Heart right ventricle (tissue), 16 donors: ENCODE measurements at regions not wholly inside any gene's neighbourhood (a gene's known extent, or its start where the extent isn't known, plus 50 kb on each side); places are given as distances from the start of the nearest gene placed in this dataset.
A peak's percentile ranks its signal among the peaks of the same experiment; 100 is the strongest.

Experiments
- ATAC-seq, 8 donors: fragments of 200-7000 bp; cut with Tn5 transposase; one replicate each; pipeline ENCODE4 v1.9.1; 2020; ENCODE audit warnings: mild to moderate bottlenecking in 8 of 8, moderate library complexity in 8 of 8, moderate number of reproducible peaks in 1 of 8
- DNase-seq, 2 donors: peaks; one replicate each; pipeline ENCODE4 v3.0.0-alpha.2; 2020
- H3K27ac ChIP-seq, 10 donors: fragments of 200-600 bp; sonication (generic) in 2 of 10; one replicate each; pipeline versions ENCODE4 v1.5.0 to v1.8.0; 2020 to 2022; ENCODE audit warnings: mild to moderate bottlenecking in 3 of 10
- H3K27me3 ChIP-seq, 7 donors: fragments of 200-600 bp; one replicate each; pipeline ENCODE4 v1.8.0; 2021 to 2022; ENCODE audit warnings: mild to moderate bottlenecking in 2 of 7
- H3K36me3 ChIP-seq, 9 donors: fragments of 200-600 bp; sonication (generic) in 1 of 9; one replicate each; pipeline versions ENCODE4 v1.5.0 to v1.8.0; 2020 to 2022; ENCODE audit warnings: mild to moderate bottlenecking in 2 of 9
- H3K4me1 ChIP-seq, 9 donors: fragments of 200-600 bp; sonication (generic) in 1 of 9; one replicate each; pipeline versions ENCODE4 v1.5.0 to v1.8.0; 2020 to 2022; ENCODE audit warnings: mild to moderate bottlenecking in 4 of 9
- H3K4me3 ChIP-seq, 10 donors: fragments of 200-600 bp; sonication (generic) in 2 of 10; one replicate each; pipeline versions ENCODE4 v1.5.0 to v1.8.0; 2020 to 2022; ENCODE audit warnings: mild to moderate bottlenecking in 7 of 10, moderate library complexity in 2 of 10
- H3K9me3 ChIP-seq, 11 donors: fragments of 200-600 bp in 10 of 11; sonication (generic) in 2 of 11; one replicate each; pipeline versions ENCODE4 v1.5.0 to v1.8.0; 2013 to 2022; ENCODE audit warnings: mild to moderate bottlenecking in 2 of 11, control low read depth in 1 of 11, moderate library complexity in 1 of 11
- CTCF ChIP-seq, 9 donors: fragments of 200-600 bp; sonication (generic) in 2 of 9; IDR thresholded peaks; one replicate each; pipeline versions ENCODE4 v1.5.0 to v1.8.0; 2021 to 2022; ENCODE audit warnings: antibody characterized with exemption in 9 of 9, mild to moderate bottlenecking in 5 of 9, moderate library complexity in 1 of 9
- WGBS, 2 donors: extraction: QIAGEN DNeasy Blood & Tissue Kit; methylation state at CpG; one replicate each; pipeline ENCODE4 v1.1.7; 2013; ENCODE audit warnings: inconsistent platforms in 1 of 2; 5-methylcytosine and 5-hydroxymethylcytosine counted together
- intact Hi-C, 10 donors: fragments of 100-400 bp; cut with DNase I; formaldehyde crosslinking; loops; one replicate each; pipeline versions ENCODE4 v1.11.1 to v1.14.2; 2022
- donor health status: Arrhythmogenic right ventricular cardiomyopathy.
- donor health status: ischemic (EF 13 %, LVEDD 7.1; RV severe dilation, severe dysfunction).
- donor health status: healthy with polysubstance abuse.
- donor health status: DM: no; HTN: yes; CAD: no.
- donor health status: DM: no; HTN: no; CAD: no.
- donor health status: ischemic (EF 25% LVEDD 6.9; RV normal size, moderate dysfunction).
- donor health status: ischemic (EF 25% LVEDD 5.7; RV mildly dilated, moderate dysfunction).
- donor health status: healthy.
- donor health status: DM: yes; HTN: yes; CAD: no.
- donor health status: Ischemic cardiomyopathy.
- donor health status: ischemic (EF 35%, LVEDD 5.7; RV mildly dilated, moderate dysfunction).
- donor health status: nonischemic (EF 11% LVEDD 7.7; RV severe dilation, severe dysfunction).
- donor health status: DM: yes; HTN: yes; CAD: no.
- donor health status: PGD.
- donor health status: ischemic (EF 29% LVEDD 5.4; RV normal size, mild dysfunction).
- donor health status: nonischemic (EF 23%, LVEDD 6.1; RV moderate dilation, normal function).

- peak overlapping the region in 1 of 10 donors; percentile 18 for H3K27ac ChIP-seq
- no peak for TF ChIP-seq CTCF (IDR thresholded peaks at IDR 0.05)
- H3K4me3 ChIP-seq: no peak overlapping the region
- 91 to 92% methylated on average over 2 of the region's 2 CpGs for WGBS, 2 donors
- no peaks in the 10 kb centered on the region for H3K9me3 ChIP-seq
- H3K36me3 ChIP-seq: no peaks in the 10 kb centered on the region
- DNase-seq (no peak), ATAC-seq (no peak)
- H3K4me1 ChIP-seq: peaks cover 0 to 65% (median 0%) of the 10 kb centered on the region in 9 donors
- no peaks in the 10 kb centered on the region for H3K27me3 ChIP-seq
- intact Hi-C loops: loop anchor here in 1 of 10 donors (10.0 kb wide), 1 partner anchor 155 kb away; no protein-coding TSS in a partner anchor
Measured at GRCh38 chr1:221069986-221070385, 190.7 kb downstream of the HLX start.

- 49 to 59% methylated on average over 1 of the region's 1 CpG for WGBS, 2 donors
- intact Hi-C loops: loop anchor here in 1 of 10 donors (10.0 kb wide), 1 partner anchor 157 kb away; no protein-coding TSS in a partner anchor
- Histone ChIP-seq H3K27me3 (no peaks in the 10 kb centered on the region), H3K9me3 (no peaks in the 10 kb centered on the region), H3K4me3 (no peak overlapping the region), H3K27ac (no peak overlapping the region), H3K36me3 (no peaks in the 10 kb centered on the region), H3K4me1 (peaks cover 0 to 73% (median 0%) of the 10 kb centered on the region in 9 donors)
- no peak for DNase-seq
- ATAC-seq: no peak
- no peak for TF ChIP-seq CTCF (IDR thresholded peaks at IDR 0.05)
Measured at GRCh38 chr1:221071777-221072176, 192.5 kb downstream of the HLX start.

- Histone ChIP-seq H3K9me3 (no peaks in the 10 kb centered on the region), H3K4me1 (peaks cover 0 to 71% (median 0%) of the 10 kb centered on the region in 9 donors), H3K27ac (no peak overlapping the region), H3K36me3 (no peaks in the 10 kb centered on the region), H3K27me3 (no peaks in the 10 kb centered on the region), H3K4me3 (no peak overlapping the region)
- ATAC-seq (no peak), DNase-seq (no peak)
- TF ChIP-seq CTCF (IDR thresholded peaks at IDR 0.05): no peak
- whole genome bisulfite sequencing, 2 donors: 70 to 80% methylated on average over 1 of the region's 1 CpG
- intact Hi-C loops: loop anchor here in 1 of 10 donors (10.0 kb wide), 1 partner anchor 157 kb away; no protein-coding TSS in a partner anchor
Measured at GRCh38 chr1:221072214-221072613, 193.0 kb downstream of the HLX start.

- no peak for DNase-seq
- TF ChIP-seq CTCF (IDR thresholded peaks at IDR 0.05): no peak
- peaks cover 0 to 57% (median 0%) of the 10 kb centered on the region in 9 donors for H3K4me1 ChIP-seq
- 68 to 82% methylated on average over 2 of the region's 2 CpGs for WGBS, 2 donors
- no peaks in the 10 kb centered on the region for H3K27me3 ChIP-seq
- H3K27ac ChIP-seq: peak overlapping the region in 1 of 10 donors; percentile 23
- no peak for ATAC-seq
- intact Hi-C loops: loop anchor here in 1 of 10 donors (10.0 kb wide), 1 partner anchor 160 kb away; no protein-coding TSS in a partner anchor
- H3K36me3 ChIP-seq: no peaks in the 10 kb centered on the region
- no peak overlapping the region for H3K4me3 ChIP-seq
- no peaks in the 10 kb centered on the region for H3K9me3 ChIP-seq
Measured at GRCh38 chr1:221074332-221074731, 195.1 kb downstream of the HLX start.
